Right lobe of liver (tissue), 6 donors: ENCODE measurements at regions not wholly inside any gene's neighbourhood (a gene's known extent, or its start where the extent isn't known, plus 50 kb on each side); places are given as distances from the start of the nearest gene placed in this dataset.

Source experiments
- ATAC-seq, 4 donors: fragments of 200-7000 bp; cut with Tn5 transposase; one replicate each; pipeline ENCODE4 v1.9.1; 2020; ENCODE audit warnings: mild to moderate bottlenecking in 4 of 4, moderate library complexity in 4 of 4
- DNase-seq, 3 donors: peaks; one replicate each; pipeline ENCODE4 v3.0.0-alpha.2; 2020
- H3K27ac ChIP-seq, 3 donors: fragments of 200-600 bp; one replicate each; pipeline ENCODE4 v1.8.0; 2022
- H3K27me3 ChIP-seq, 2 donors: fragments of 200-600 bp; one replicate each; pipeline ENCODE4 v1.8.0; 2022
- H3K36me3 ChIP-seq, 4 donors: fragments of 200-600 bp; sonication (generic) in 1 of 4; one replicate each; pipeline versions ENCODE4 v1.5.1 to v1.8.0; 2017 to 2022; ENCODE audit warnings: control low read depth in 1 of 4
- H3K4me1 ChIP-seq, 4 donors: fragments of 200-600 bp; sonication (generic) in 1 of 4; one replicate each; pipeline versions ENCODE4 v1.5.1 to v1.8.0; 2017 to 2022; ENCODE audit warnings: control low read depth in 1 of 4
- H3K4me3 ChIP-seq, 3 donors: fragments of 200-600 bp; one replicate each; pipeline ENCODE4 v1.8.0; 2022
- H3K9me3 ChIP-seq, 4 donors: fragments of 200-600 bp; sonication (generic) in 1 of 4; one replicate each; pipeline versions ENCODE4 v1.5.1 to v1.8.0; 2017 to 2022; ENCODE audit warnings: control low read depth in 1 of 4
- POLR2A ChIP-seq: fragments of 450-650 bp; IDR thresholded peaks from one replicate; pipeline ENCODE4 v1.6.1; 2017; ENCODE audit warnings: antibody characterized with exemption, mild to moderate bottlenecking
- WGBS: methylation state at CpG from one replicate; pipeline ENCODE4 v1.1.6; 2018; ENCODE audit warnings: low coverage, low lambda C conversion rate; ENCODE audit not compliant: insufficient coverage; ENCODE audit errors: missing lambda C conversion rate; 5-methylcytosine and 5-hydroxymethylcytosine counted together
- intact Hi-C, 2 donors: fragments of 100-400 bp; cut with DNase I; formaldehyde crosslinking; loops; one replicate each; pipeline versions ENCODE4 v1.11.2 to v1.14.1; 2022
- TF ChIP-seq, protein P1 (sequence below), 4 donors: fragments of 200-600 bp in 3 of 4; fragments of 450-650 bp in 1 of 4; IDR thresholded peaks; one replicate each; pipeline versions ENCODE4 v1.5.1 to v1.8.0; 2016 to 2022; ENCODE audit warnings: antibody characterized with exemption in 4 of 4, mild to moderate bottlenecking in 2 of 4
- donor health status: DM: no; HTN: yes; CAD: no.
- donor health status: DM: no; HTN: no; CAD: no.
- donor health status: DM: no; HTN: no; CAD: no.
- donor health status: DM: no; HTN: yes; CAD: no.
- donor health status: DM: no; HTN: yes; CAD: no.

DNA sequence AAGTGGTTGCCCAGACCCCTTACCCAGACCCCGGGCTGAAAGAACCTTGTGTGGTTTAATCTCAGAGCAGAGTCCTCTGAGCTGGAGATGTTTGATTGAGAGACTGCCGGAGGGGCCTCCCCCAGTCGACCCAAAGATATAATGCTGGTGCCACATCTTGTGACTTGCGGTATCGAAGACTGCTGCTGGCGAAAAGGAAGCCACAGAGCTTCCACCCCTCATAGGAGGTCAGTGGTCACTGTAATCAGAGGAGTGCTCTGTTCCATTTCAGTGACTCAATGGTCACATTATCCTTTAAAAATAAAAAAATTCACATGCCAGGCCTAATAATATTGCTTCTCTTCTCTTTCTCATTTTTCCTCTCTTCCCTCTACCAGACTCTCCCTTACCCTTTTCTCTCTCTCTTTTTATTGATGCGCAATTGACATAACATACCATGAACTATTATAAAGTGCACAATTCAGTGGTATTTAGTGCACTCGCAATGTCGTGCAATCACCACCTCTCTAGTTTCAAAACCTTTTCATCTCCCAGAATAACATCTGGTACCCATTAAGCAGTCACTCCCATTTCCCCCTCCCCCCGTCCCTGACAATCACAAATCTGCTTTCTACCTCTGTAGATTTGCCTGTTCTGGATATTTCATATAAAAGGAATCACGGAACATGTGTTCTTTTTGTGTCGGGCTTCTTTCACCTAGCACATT lies 52.6 kb upstream of the LYST start:
- Histone ChIP-seq H3K36me3 (no peaks in the 10 kb centered on the region), H3K9me3 (no peaks in the 10 kb centered on the region), H3K4me1 (peaks cover 0 to 8% (median 3%) of the 10 kb centered on the region in 4 donors), H3K27me3 (no peaks in the 10 kb centered on the region), H3K4me3 (no peak overlapping the region), H3K27ac (no peak overlapping the region)
- ATAC-seq = peak in 2 of 4 donors; percentile 10 to 13
- 73% methylated on average over 9 of the region's 12 CpGs for WGBS
- intact Hi-C loops = no loop called here
- no peak for DNase-seq
- TF ChIP-seq POLR2A = no peak
- TF ChIP-seq, protein P1, sequence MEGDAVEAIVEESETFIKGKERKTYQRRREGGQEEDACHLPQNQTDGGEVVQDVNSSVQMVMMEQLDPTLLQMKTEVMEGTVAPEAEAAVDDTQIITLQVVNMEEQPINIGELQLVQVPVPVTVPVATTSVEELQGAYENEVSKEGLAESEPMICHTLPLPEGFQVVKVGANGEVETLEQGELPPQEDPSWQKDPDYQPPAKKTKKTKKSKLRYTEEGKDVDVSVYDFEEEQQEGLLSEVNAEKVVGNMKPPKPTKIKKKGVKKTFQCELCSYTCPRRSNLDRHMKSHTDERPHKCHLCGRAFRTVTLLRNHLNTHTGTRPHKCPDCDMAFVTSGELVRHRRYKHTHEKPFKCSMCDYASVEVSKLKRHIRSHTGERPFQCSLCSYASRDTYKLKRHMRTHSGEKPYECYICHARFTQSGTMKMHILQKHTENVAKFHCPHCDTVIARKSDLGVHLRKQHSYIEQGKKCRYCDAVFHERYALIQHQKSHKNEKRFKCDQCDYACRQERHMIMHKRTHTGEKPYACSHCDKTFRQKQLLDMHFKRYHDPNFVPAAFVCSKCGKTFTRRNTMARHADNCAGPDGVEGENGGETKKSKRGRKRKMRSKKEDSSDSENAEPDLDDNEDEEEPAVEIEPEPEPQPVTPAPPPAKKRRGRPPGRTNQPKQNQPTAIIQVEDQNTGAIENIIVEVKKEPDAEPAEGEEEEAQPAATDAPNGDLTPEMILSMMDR (IDR thresholded peaks at IDR 0.05) = no peak

DNA sequence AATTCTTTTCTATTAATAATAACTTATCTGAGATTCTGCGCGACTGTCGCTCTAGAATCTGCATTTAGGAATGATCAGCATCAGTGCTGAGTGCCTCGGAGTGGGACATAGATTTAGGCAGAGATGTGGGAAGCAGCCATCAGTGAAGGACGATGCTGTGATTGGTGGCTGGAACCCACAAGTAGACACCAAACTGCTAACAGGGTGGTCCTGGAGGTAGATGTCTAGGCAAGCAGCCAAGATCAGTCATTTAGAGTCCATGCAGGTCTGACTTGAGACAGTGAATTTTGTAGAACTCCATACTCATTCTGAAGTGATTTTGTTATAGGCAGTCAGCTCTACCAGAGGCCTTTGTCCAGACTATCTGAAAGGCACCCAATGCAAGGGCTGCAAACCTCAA lies 51.8 kb upstream of the LYST start:
- H3K9me3 ChIP-seq = no peaks in the 10 kb centered on the region
- H3K4me1 ChIP-seq = peaks cover 0 to 2% (median 0%) of the 10 kb centered on the region in 4 donors
- no peak overlapping the region for H3K27ac ChIP-seq
- intact Hi-C loops = no loop called here
- no peaks in the 10 kb centered on the region for H3K36me3 ChIP-seq
- 90% methylated on average over 4 of the region's 5 CpGs for WGBS
- no peak for DNase-seq
- no peaks in the 10 kb centered on the region for H3K27me3 ChIP-seq
- ATAC-seq = no peak
- H3K4me3 ChIP-seq = no peak overlapping the region
- TF ChIP-seq, protein P1 (IDR thresholded peaks at IDR 0.05) = no peak
- TF ChIP-seq POLR2A = no peak

DNA sequence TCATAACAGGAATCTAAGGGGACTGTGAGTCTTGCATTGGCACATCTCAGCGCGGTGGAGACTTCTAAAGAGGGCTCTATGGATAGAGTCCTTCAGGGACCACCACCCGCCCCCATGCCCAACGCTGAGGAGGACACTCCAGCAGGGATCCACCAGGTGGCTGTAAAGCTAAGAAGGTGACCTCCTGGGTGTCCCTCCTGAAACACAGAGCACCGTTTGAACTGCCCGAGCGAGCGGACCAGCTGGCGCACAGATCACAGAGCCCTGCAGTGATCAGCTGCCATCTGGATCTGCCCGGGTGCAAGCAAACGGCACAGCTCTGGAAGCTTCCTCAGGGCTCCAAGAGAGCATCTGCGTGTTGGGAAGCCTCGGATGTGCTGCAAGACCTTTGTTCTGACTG lies 51.3 kb upstream of the LYST start:
- 100% methylated on average over 2 of the region's 13 CpGs for WGBS
- DNase-seq (no peak), ATAC-seq (no peak)
- no peaks in the 10 kb centered on the region for H3K36me3 ChIP-seq
- TF ChIP-seq, protein P1 (IDR thresholded peaks at IDR 0.05) = no peak
- TF ChIP-seq POLR2A = no peak
- H3K27ac ChIP-seq = peak overlapping the region in 1 of 3 donors; percentile 20
- H3K4me3 ChIP-seq = no peak overlapping the region
- no peaks in the 10 kb centered on the region for H3K27me3 ChIP-seq
- no peaks in the 10 kb centered on the region for H3K4me1 ChIP-seq
- intact Hi-C loops = no loop called here
- no peaks in the 10 kb centered on the region for H3K9me3 ChIP-seq

DNA sequence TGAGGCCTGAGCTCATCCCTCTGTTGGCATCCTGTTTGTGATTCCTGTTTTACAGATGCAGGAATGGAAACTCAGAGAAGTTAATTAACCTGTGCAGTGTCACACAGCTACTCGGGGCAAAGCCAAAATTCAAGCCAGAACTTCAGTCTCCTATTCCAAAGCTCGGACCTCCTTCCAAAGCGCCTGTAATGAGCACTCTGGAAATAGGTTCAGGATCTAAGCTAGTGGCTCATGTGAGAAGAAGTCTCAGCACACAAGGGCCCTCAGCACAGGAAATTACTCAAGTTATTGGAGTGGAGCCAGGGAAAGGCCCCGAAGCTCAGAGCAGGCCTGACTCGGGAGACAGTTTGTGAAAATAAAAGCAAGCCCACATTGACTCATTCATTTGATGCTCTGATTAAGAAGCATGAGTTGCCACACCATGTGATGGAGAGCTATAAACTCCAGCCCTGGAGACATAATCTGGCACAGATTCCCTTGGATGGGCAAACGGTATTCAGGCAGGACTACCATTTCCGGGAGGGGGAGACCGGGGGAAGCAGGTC lies 50.6 kb upstream of the LYST start:
- Histone ChIP-seq H3K36me3 (no peaks in the 10 kb centered on the region), H3K27ac (peak overlapping the region in 2 of 3 donors; percentile 12 to 20), H3K4me3 (no peak overlapping the region), H3K9me3 (no peaks in the 10 kb centered on the region), H3K27me3 (no peaks in the 10 kb centered on the region), H3K4me1 (no peaks in the 10 kb centered on the region)
- DNase-seq (peak in 1 of 3 donors; percentile 32), ATAC-seq (peak; percentile 72 to 87 (median 82))
- intact Hi-C loops = no loop called here
- TF ChIP-seq, protein P1 (IDR thresholded peaks at IDR 0.05) = no peak
- no peak for TF ChIP-seq POLR2A
- 33% methylated on average over 7 of the region's 8 CpGs for WGBS
